ENCODE measurements at regions not wholly inside any gene's neighbourhood (a gene's known extent, or its start where the extent isn't known, plus 50 kb on each side); places are given as distances from the start of the nearest gene placed in this dataset.

DNA sequence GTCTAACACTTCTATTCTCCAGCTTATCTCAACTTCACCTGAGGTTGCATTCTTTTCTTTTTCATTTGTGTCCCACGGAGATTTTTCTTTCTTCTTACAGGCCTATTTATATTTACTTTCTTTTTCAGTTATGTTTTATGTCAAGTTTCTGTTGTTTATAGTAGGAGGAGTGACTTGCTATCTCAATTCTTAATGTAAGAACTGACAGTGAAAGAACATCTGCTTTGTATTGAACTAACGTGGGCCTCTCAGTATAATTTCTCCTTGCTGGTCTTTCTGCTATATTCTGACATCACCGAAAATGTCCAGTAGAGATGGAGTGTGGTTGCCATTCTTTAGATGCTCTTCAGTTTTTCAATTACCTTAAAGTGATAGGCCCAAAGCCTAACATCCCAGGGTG, 521.7 kb downstream of the EPM2A start:
- no peak for DNase-seq

DNA sequence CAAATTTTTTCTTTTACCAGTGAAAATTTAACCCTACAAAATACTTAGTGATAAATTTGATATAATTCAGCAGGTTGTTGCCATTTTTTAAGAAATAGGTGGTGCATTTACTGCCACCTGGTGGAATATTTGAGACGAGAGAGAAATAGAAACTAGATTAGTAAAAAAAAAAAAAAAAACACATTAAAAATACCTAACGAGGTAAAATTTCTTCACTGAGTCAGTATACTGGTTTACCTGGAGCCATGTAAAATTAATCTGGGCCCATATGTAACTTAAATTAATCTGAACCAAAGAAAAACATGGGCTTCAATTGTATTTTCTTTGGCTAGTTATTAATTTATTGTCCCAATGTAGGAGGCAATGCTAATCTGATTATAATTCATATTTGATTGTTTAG, 520.8 kb downstream of the EPM2A start:
- no peak for DNase-seq

DNA sequence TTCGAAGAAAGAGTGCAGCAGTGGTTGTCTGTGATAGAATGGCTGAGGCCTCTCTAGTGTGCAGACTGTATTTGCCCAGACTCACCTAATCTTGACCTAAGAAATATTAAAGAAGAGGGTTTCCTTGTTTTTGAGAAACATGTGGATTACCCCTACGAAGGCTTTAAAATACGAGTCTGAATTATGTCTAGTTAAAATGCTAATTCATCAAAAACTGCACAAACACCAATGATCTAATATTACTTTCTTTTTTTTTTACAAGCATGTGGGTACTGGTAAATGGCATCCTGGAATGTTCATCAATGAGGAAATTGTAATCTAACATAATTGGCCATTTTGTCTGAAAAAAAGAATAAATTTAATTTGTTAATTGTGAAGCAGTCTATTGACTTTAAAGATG, 510.9 kb downstream of the EPM2A start:
- DNase-seq = no peak

DNA sequence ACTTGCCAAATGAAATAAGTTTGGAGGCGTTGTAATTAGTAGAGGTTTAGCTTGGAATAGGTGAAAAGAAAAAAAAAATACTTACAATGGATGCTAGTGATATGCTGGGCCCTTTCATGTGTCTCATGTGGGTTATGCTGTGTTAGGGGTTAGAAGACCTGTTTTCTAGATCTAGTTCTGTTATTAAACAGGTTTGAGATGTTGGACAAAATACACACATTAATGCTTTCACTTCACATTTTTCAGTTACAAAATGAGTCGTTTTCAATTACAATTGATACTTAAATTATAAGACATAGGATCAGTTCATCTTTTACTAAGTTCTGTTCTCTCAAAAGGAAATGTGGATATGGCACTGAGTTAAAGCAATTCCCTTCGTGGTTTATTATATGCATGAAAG, 509.8 kb downstream of the EPM2A start:
- DNase-seq = no peak

DNA sequence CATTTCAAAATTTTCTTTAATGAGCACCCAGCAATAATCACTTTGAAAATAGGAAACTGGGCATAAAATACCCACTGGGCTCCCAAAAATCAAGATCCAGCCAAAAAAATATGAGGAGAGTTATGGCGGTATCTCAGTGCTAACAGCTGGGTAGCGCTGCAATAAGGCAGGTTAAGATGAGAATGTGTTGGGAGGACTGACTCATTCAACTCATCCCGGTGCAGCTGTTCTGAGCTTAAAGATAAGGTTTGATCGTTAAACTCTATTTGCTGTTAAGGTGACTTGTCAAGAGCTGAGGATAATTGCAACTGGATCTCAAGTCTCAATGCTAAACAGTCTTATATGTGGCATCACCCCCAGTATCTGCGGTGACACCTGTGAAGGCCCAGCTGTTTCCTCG, 507.7 kb downstream of the EPM2A start:
- no peak for DNase-seq

DNA sequence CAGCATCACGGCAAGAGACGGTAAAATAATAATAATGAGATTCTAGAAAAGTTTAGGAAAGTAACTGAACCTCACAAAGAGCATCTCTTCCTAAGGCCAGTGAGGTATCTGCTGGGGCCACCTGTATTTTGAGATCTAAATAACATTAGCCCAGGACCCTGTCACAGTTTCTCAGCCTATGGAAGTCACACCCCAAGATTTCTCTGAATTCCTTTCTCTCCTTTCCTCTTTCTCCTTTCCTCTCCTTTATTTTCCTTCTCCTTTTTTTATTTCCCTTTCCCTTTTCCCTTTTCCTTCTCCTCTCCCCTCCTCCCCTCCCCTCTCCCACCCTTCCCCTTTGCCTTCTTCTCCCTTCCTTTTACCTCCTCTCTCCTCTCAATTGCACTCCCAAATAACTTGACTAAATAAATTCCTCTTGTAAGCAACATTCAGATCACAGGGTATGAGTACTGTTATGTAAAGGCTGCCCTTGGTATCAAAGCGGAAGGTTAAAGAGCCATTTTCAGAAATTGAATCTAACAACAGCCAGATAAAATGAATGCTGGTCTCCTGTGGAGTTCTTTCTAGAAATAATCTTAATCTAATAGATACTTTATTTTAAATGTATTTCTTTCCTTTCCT, 506.2 kb downstream of the EPM2A start:
- DNase-seq = no peak

DNA sequence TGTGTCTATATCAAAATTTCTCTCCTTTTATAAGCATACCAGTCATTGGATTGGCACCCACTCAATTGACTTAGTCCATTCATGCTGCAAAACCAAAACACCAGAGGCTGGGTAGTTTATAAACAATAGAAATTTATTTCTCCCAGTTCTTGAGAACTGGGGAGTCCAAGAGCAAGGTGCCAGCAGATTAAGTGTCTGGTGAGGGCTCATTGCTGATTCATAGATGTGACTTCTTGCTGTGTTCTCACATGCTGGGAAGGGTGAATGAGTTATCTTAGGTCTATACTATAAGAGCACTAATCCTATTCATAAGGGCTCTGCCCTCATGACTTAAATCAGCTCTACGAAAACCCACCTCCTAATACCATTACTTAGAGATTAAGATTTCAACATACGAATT, 501.4 kb downstream of the EPM2A start:
- no peak for DNase-seq

DNA sequence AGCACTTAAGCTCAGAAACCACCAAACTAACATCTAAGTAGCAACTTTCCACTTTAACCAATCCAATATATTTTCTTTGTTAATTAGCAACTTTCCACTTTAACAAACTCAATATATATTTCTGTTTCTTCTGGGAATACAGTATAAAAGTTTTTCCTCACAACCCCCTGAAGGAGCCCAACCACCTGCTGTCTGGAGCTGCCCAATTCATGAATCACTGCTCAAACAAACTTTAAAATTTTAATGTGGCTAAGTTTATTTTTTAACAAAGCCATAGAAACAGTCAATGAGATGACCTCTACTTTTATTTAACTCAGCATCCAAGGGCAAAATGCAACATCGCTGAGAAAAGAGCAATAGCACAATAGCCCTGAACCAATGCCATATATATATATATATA, 500.1 kb downstream of the EPM2A start:
- DNase-seq = no peak

DNA sequence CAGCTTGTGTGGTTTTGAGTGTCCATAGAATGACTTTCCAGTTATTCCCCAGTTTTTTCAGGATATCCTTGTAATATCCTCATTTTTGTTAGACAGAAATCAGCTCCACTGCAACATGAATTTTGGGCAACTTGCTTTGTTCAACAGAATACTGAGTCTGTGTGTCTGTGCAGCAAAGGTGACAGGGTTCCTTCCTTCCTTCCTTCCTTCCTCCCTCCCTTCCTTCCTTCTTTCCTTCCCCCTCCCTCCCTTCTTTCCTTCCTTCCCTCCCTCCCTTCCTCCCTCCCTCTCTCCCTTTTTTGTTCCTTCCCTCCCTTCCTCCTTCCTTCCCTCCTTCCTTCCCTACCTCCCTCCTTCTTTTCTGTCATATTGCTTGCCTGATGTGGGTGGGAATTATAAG, 496.5 kb downstream of the EPM2A start:
- no peak for DNase-seq

DNA sequence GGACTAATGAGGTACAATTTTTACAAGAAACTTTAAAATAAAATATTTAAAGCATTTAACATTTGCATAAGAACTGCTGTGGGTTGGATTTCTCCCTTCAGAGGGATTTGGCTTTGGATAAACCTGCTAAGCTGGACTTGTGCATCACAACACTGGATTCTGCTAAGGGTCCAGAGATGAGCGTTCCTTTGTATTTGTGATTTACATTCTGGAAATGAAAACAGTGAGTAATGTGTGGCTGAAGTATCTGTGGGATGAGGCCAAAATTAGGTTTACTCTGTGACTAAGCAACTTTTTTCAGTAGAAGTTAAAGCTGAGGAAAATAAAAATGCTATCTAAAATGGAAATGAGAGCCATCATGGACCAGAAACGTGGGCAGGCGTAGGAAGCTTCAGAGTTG, 494.3 kb downstream of the EPM2A start:
- DNase-seq = no peak

DNA sequence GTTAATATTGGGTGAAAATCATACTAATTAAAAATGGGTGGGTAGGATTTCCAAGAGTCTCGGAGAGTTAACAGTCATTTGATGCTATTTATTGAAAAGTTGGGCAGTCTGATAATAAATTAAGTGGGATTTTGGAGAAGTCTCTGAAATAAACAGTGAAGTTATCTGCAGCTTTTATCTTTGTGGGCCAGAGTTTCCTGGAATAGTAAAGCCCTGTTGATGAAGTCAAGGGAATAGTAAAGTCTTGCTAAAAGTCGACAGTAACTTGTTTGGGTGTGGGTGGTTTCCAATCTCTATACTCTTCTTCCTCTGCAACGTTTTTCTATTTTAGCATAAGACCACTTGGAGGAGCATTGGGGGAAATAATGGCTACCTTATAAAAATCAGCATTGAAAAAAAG, 493.6 kb downstream of the EPM2A start:
- no peak for DNase-seq

DNA sequence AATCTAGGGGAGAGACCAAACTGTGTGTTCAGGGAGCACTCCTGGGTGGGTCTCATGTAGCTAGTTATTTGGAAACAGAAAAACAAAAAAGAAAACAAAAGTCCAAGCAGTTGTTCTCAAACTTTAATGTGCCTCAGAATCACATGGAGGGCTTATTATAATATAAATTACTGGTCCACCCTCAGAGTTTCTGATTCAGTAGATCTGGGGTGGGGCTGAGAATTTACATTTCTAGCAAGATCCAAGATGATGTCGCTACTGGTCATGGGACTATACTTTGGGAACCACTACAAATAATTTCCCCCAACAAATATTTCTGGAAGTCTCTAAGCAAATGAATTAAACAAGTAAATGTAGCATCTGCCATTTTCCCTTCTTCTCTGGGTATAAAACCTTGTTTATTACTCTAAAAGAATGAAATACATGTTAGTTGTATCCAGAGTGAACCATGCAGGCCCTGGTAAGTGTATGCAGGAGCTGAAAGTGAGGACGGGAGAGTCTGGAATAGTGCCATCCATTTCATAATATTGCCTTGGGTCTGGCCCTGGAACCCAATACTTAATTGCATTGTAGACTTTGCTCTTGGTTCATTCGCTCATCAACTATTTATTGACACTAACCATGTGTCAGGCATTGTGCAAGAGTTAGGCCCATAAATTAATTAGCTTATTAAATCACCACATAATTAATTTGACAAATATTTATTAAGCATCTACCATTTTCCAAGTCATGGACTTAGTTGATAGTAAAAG, 490.8 kb downstream of the EPM2A start:
- DNase-seq = no peak

DNA sequence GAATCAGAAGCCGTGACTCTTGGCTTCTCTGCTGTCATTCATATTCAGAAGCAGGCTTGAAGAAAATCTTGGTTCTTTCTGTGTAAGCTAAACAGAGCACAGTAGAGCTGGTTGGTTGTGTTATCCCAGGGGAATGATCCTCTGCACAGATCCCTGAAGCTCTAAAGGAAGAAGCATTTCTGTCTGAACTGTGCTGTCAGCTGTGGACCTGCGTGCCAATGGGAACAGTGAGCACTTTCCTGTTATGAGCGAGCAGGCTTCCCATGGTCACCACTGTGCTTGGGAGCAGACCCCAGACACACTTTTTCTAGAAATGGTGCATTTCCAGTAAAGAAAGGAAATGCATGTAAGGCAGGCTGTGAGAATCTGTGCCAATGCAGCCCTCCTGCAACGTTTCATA, 490.2 kb downstream of the EPM2A start:
- DNase-seq = no peak

DNA sequence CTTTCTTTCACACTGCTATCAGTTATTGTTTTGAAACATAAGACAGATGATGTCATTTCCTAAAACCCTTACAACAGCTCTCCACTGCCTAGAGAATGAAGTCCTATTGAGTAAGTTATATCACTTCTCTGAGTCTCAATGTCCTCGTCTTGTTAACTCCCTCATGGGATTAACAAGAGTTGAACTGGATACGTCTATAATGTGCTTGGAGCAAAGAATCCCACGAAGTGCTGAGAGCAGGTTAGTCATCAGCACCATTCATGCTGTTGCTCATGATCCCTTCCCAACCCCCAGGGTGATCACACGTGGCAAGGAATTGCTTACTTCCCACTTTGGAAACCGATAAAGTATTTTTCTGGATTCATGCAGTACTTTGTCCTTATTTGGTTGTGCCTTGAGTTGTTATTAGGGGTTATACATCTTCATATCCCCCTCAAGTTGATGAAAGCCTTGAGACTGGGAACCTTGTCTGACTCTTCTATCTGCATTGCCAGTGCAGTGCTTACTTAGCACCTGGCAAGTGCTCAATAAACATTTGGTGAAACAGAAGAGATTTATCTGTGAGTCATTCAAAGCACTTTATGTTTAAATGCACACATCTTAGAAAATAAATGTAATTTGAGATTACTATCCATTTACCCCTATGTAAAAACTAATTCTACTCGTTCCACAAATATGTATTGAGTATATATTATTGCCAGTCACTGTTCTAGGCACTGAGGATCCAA, 487.5 kb downstream of the EPM2A start:
- DNase-seq = no peak

DNA sequence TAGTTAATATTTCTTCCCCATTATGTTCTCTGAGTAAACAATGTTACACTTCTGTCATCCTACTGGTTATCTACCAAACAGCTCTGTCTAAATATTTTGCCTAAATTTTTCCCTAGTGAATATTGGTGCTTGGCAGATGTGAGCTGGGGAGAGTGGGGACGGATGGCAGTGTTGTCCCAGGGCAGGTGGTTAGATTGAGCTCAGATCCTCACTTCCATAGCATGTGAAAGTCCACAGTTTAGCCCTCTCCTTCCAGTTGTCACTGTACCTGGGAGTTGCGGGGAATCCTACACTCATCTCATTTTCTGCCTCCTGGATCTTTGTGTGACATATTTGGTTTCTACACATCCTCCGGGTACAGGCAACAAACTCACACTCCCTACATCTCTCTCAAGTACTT, 484.9 kb downstream of the EPM2A start:
- no peak for DNase-seq

DNA sequence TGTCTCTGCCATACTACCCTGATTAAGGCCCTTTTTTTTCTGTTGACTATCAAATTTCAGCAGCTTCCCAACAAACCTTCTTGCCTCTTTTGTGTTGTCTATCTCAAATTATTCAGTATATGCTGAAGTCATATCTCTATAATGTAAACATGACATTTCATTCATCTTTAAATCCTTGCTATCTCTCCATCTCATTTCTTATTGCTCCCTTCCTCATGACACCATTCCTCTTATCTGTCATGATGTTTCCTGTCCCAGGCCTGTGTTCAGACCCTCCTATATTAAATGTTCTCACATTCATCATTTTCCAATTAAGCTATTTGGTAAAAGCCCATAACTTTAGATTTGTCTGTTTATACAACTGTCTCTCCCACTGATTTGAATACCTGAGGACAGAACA, 482.6 kb downstream of the EPM2A start:
- DNase-seq = no peak

DNA sequence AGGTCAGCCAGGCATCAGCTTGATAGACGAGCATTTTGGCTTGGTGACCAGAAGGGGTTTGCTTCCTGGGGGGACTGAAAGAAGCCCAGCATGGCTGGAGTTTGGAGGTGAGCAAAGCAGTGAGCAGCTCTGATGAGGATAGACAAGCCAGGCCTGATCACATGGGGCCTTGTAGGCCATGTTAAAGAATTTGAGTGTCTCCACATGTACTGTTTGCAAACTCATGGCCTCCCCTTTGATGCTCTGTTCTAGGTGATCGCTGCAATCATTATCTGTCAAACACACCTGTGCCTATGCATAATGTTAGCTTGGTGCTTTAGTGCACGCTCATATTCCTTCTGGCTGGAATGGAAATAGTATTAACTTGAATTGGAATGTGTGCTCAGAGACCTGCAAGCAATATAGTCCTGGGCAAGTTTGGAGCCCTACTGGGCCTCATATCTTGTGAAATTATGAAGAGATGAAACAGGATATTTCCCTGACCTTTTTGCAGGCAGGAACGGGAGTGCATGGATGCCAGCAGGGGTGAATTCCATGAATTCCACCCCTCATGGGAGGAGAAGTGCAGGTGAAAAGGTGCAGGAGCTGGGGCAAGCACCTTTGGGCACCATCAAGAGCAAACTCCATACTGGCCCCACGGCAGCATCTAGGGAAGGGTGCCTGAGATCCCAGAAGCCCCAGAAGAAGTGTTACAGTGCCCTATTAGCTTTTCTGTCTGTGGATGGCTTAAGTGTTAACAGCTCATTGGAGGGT, 480.5 kb downstream of the EPM2A start:
- DNase-seq = no peak

DNA sequence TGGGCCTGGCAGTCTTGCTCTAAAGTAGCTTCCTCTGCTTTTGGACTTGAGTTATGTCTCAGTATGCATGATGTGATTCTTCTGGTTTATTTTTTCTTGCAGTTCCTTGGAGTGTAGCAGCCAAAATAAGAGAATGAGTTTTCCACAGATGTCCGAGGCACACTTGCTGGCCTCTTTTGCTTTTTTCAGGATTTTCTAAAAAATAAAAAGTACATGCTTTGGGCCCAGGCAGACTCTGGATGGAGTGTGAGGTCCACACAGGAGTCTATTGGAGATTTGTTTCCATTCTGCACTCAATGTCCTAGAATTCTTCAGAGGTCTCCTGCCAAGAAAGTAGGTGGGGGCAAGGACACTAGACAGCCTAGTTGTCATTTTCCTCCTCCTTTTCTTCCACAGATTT, 477.6 kb downstream of the EPM2A start:
- DNase-seq = no peak

DNA sequence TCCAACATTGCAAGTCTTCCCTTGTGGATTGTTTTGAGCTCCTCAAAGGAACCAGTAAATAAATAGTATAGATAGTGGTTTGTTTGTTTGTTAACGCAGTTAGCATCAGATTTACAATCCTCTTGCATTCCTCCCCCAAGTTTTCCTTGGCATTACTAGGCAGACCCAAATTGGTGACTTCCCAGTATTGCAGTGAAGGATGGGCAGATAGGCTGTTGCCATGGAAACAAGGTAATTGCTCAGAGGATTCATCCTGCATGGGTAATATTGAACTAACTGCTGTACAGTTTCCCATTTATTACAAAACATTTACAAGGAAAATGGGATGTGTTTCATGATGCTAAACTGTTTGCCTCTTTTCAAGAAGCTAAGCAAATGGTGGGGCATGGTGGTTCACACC, 477.2 kb downstream of the EPM2A start:
- no peak for DNase-seq

DNA sequence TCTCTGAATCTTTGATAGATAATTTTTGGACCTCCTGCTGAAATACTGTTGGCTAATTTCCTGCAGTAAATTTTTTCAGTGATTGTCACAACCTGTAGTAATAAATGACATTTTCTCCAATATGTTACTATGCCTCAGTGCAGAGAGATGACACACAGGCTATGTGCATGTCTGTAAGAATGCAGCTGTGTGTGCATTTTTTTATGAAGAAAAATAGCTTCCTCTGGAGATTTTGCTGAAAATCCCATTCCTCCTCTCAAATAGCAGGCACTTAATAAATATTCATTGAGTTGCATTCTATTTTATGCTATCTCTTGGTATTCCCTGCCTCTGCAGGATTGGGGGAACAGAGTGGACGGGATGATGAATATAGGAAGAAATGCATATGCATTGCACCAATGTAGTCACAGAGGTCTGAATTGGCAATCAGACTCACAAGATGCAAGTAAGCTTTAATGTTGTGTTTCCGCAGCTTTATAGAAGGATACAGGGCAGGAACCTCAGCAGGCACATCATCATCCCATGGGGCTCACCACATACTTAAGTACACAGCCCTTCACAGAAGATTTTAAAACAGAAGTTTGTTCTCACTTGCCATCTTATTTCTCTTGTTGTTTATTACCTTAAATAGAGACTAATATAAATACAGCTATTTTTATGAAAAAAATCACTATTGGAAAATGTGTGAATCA, 474.7 kb downstream of the EPM2A start:
- no peak for DNase-seq

DNA sequence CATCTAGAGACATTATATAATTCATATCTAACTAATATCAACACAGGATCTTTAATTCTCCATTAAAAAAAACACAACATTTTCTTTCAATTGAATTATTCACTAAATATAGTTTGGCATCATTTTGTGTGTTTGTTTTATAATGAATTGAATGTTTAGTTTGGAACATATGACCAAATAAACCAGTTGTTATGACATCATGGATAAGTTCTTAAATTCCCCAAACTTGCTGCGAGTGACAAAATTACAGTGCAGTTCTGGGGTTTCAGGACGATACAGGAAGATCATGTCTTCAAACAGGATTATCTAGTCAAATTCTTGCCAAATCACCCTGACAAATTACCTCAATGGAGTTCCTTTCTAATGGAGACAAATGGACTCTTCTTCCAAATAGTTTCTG, 473.6 kb downstream of the EPM2A start:
- no peak for DNase-seq

DNA sequence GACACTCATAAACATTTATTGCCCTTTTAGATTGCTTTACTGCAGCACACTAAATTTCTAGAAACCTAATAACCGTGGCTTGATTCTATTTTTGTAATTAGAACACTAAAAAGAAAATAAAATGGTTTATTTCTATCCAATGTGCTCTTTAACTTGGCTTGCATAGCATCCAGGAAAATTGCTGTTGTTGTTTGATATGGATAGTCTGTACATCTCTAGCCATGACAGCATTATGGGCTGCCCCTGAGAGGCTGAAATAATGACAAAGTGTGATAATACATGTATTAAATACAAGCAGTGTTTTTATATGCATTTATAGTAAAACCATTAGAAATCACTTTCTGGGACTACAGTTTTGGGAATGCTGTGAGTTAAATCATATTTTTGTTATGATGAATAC, 472.5 kb downstream of the EPM2A start:
- no peak for DNase-seq

DNA sequence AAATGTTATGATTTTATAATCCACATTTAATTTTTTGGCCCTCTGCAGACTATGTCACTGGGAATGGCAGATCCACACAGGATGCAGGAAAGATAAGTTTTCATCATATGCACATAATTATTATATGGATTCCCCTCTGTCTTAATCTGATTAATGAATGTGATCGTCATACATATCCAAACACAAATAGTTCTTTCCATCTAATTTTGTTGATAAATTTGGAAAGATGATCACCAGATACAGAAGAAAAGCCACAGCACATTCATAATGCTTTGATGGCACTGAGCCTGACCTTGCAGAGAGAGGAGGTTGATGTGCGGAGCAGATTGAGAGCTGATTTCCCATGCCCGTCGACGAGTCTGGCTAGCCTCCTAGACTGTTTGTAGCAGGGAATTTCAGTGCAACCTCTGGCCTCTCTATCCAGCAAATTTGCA, 471.5 kb downstream of the EPM2A start:
- DNase-seq = no peak
